Common myeloid progenitor, CD34-positive (primary cell): ENCODE measurements at regions not wholly inside any gene's neighbourhood (a gene's known extent, or its start where the extent isn't known, plus 50 kb on each side); places are given as distances from the start of the nearest gene placed in this dataset.
A peak's percentile ranks its signal among the peaks of the same experiment; 100 is the strongest.

Experiments
- CTCF ChIA-PET: fragments of 350-600 bp; sonication (Branson Sonifier 250); formaldehyde crosslinking; loops from one replicate; lab custom pipeline; 2021; ENCODE audit warnings: antibody characterized with exemption; lab: Charles Lee
- POLR2A ChIA-PET: fragments of 350-600 bp; sonication (Branson Sonifier 250); formaldehyde crosslinking; loops from one replicate; lab custom pipeline; 2021; ENCODE audit warnings: antibody characterized with exemption; lab: Charles Lee
- DNase-seq, 3 donors: peaks; one replicate each; pipeline versions ENCODE4 v3.0.0 to v3.0.0-alpha.2; 2013
- H3K27ac ChIP-seq, 2 experiments: 1 replicate in 1 of 2; 2 replicates in 1 of 2; pipeline ENCODE4 v1.7.0; 2013; ENCODE audit warnings: inconsistent platforms in 2 of 2, low read length in 2 of 2, mild to moderate bottlenecking in 2 of 2, low read depth in 1 of 2, moderate library complexity in 1 of 2; ENCODE audit not compliant: severe bottlenecking in 2 of 2, insufficient read depth in 1 of 2, poor library complexity in 1 of 2
- H3K27me3 ChIP-seq, 5 experiments: replicated peaks in 2 of 5; 1 replicate in 3 of 5; 2 replicates in 2 of 5; pipeline versions ENCODE4 v1.6.1 to v1.7.0; 2013; ENCODE audit warnings: low read length in 4 of 5, mild to moderate bottlenecking in 2 of 5, moderate library complexity in 2 of 5, inconsistent platforms in 1 of 5; ENCODE audit not compliant: insufficient read depth in 5 of 5, control insufficient read depth in 4 of 5
- H3K36me3 ChIP-seq, 4 experiments: 1 replicate in 2 of 4; 2 replicates in 2 of 4; pipeline versions ENCODE4 v1.6.1 to v1.7.0; 2013; ENCODE audit warnings: low read length in 3 of 4, control low read depth in 1 of 4, mild to moderate bottlenecking in 1 of 4; ENCODE audit not compliant: control insufficient read depth in 4 of 4, insufficient read depth in 4 of 4
- H3K4me1 ChIP-seq, 4 experiments: 1 replicate in 3 of 4; 2 replicates in 1 of 4; pipeline versions ENCODE4 v1.6.1 to v1.7.1; 2013; ENCODE audit warnings: low read length in 3 of 4, mild to moderate bottlenecking in 3 of 4, control low read depth in 1 of 4, inconsistent platforms in 1 of 4, moderate library complexity in 1 of 4; ENCODE audit not compliant: control insufficient read depth in 4 of 4, insufficient read depth in 4 of 4; ENCODE audit errors: control extremely low read depth in 1 of 4
- H3K4me3 ChIP-seq, 7 experiments: 1 replicate in 4 of 7; 2 replicates in 3 of 7; pipeline versions ENCODE4 v1.5.1 to v1.7.0; 2013; ENCODE audit warnings: mild to moderate bottlenecking in 7 of 7, low read length in 6 of 7, moderate library complexity in 6 of 7, inconsistent platforms in 2 of 7, low read depth in 2 of 7, control low read depth in 1 of 7; ENCODE audit not compliant: insufficient read depth in 4 of 7, control insufficient read depth in 1 of 7; ENCODE audit errors: extremely low read depth in 1 of 7
- H3K9me3 ChIP-seq, 5 experiments: 1 replicate in 4 of 5; 2 replicates in 1 of 5; pipeline versions ENCODE4 v1.6.1 to v1.7.1; 2013; ENCODE audit warnings: low read length in 4 of 5, mild to moderate bottlenecking in 2 of 5, inconsistent platforms in 1 of 5, low read depth in 1 of 5, moderate library complexity in 1 of 5; ENCODE audit not compliant: control insufficient read depth in 4 of 5, insufficient read depth in 2 of 5; ENCODE audit errors: control extremely low read depth in 1 of 5
- WGBS: methylation state at CpG from one replicate; pipeline ENCODE4 v1.1.5; 2013; ENCODE audit not compliant: insufficient coverage; 5-methylcytosine and 5-hydroxymethylcytosine counted together

DNA sequence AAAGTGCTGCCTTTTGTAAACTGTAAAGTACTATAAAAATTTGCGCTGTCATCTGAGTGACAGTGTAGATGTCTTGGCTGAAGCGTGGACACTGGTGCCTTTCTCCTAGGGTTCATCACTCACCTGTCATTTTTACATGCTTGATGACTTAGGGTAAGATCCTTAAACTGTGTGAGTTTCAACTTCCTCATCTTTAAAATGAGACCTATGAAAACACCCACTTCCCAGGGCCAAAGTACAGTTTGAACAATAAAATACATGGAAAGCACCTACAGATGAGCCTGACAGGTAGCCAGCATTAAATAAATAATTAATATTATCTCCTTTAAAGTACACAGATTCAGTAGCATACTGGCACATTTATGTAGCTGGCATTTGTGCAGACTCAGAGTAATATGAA is 309.9 kb downstream of the CHRM3 start:
- H3K36me3 ChIP-seq, result peaks cover 0 to 6% (median 3%) of the 10 kb centered on the region in 4 experiments
- no CpG with 5 or more reads among the region's 2 CpGs for WGBS
- CTCF ChIA-PET, result no interaction called here
- DNase-seq, result peak in 2 of 3 donors; percentile 20 to 47
- POLR2A ChIA-PET, result no interaction called here
- no peaks in the 10 kb centered on the region for H3K27me3 ChIP-seq
- no peak overlapping the region for H3K4me3 ChIP-seq
- H3K27ac ChIP-seq, result no peak overlapping the region
- H3K9me3 ChIP-seq, result peaks cover 0 to 5% (median 2%) of the 10 kb centered on the region in 5 experiments
- H3K4me1 ChIP-seq, result no peaks in the 10 kb centered on the region

DNA sequence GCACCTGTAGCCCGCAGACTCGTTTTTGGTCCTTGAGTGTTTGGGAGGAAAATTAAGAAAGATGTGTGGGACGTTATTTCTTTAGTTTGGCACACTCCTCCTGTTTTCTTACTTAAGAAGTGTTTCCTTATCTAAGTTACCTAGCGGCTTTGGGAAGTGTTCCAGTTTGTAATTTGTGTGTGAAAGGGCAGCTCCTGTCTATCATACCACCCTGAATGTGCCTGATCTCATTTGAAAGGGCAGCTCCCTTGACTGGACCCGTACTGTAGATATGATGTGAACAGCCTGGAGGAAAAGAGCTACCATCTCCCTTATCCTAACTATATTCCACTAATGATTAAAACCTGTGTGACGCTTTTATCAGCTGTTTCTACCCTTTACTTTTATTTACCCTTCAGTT is 314.3 kb downstream of the CHRM3 start:
- no peak overlapping the region for H3K4me3 ChIP-seq
- peaks cover 0 to 2% (median 0%) of the 10 kb centered on the region in 5 experiments for H3K9me3 ChIP-seq
- ChIA-PET CTCF (no interaction called here), POLR2A (no interaction called here)
- no peaks in the 10 kb centered on the region for H3K27me3 ChIP-seq
- 100% methylated on average over 1 of the region's 6 CpGs for WGBS
- no peak overlapping the region for H3K27ac ChIP-seq
- peaks cover 0 to 4% (median under 1%) of the 10 kb centered on the region in 4 experiments for H3K4me1 ChIP-seq
- DNase-seq, result no peak
- peaks cover 0 to 9% (median 3%) of the 10 kb centered on the region in 4 experiments for H3K36me3 ChIP-seq

DNA sequence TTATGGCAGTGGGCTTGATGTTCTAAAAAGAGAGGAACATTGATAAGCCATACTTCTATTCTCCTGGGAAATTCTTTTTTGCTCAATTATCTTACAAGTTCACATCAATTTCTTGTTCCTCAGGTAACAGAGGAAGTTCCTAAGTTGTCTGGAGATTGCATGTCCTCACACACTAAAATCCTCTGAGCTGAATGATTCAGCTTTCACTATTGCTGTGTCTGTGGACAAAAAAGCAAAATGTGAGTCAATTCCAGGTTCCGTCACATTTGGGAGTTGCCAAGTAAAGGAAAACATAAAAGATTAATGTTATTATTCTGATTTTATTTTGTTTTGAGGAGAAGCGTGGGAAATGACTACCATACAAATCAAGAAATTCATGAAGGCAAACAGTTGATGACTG is 316.7 kb downstream of the CHRM3 start:
- ChIA-PET CTCF (no interaction called here), POLR2A (no interaction called here)
- peak in 1 of 3 donors; percentile 17 for DNase-seq

DNA sequence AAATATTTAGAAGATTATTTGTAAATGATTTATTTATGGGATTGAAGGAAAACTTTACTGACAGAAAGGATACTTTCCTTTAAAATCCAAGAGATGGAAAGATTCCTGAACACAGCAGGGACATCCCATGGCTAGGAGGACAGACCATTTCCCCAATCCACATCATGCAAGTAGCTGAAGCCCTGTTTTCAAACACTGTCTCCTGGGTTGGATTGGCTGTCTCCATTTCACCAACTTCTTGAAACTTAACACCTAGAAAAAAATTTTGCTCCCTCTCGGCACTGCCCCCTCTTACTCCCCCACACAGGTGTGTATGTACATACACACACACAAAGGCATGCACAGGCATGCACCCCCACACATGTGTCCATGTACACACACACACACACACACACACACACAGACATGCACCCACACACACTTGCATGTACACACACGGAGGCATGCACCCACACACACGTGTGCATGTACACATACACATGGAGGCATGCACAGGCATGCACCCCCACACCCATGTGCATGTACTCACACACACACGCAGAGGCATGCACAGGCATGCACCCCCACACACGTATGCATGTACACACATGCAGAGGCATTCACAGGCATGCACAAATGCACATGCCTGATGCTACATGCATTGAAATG is 320.0 kb downstream of the CHRM3 start:
- DNase-seq, result no peak
- Histone ChIP-seq H3K4me3 (no peak overlapping the region), H3K4me1 (peaks cover 0 to 4% (median under 1%) of the 10 kb centered on the region in 4 experiments), H3K27me3 (no peaks in the 10 kb centered on the region), H3K27ac (no peak overlapping the region), H3K36me3 (peaks cover 0 to 7% (median 3%) of the 10 kb centered on the region in 4 experiments), H3K9me3 (peaks cover 0 to 5% (median 0%) of the 10 kb centered on the region in 5 experiments)
- ChIA-PET CTCF (interaction anchor here (4.2 kb wide), 1 partner anchor 12 kb away, joined by 17 read pairs; no protein-coding TSS in a partner anchor), POLR2A (no interaction called here)
- WGBS, result 100% methylated on average over 4 of the region's 5 CpGs

More for the DNA sequence above, 316.7 kb downstream of the CHRM3 start:
- Histone ChIP-seq H3K9me3 (peaks cover 0 to under 1% (median 0%) of the 10 kb centered on the region in 5 experiments), H3K27ac (no peak overlapping the region), H3K27me3 (no peaks in the 10 kb centered on the region), H3K4me3 (no peak overlapping the region), H3K36me3 (peaks cover 0 to 10% (median 4%) of the 10 kb centered on the region in 4 experiments), H3K4me1 (peaks cover 0 to 4% (median under 1%) of the 10 kb centered on the region in 4 experiments)
- WGBS, result 80% methylated on average over 1 of the region's 2 CpGs

DNA sequence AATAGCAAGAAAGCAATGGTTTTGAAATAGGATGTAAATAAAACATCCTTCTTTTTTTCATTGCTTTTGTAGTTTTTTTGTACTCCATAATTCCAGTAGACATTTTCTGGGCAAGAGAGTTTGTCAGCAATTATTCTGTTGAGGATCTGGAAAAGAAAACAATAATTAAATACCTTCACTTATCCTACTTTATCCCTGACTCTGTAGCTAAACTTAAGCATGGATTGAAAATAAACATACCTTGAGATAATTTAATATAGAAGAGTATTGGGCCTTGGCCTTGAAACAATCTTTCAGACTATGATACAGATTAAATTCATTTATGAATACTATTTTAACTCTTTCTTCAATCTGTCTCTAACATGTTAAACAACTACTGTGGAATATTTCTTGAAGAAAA is 321.2 kb downstream of the CHRM3 start:
- peaks cover 0 to 4% (median under 1%) of the 10 kb centered on the region in 4 experiments for H3K4me1 ChIP-seq
- no peak overlapping the region for H3K4me3 ChIP-seq
- ChIA-PET POLR2A (no interaction called here), CTCF (interaction anchor here (1.4 to 4.2 kb wide), 2 partner anchors 11 to 14 kb away, joined by 6 to 17 read pairs; no protein-coding TSS in a partner anchor)
- H3K36me3 ChIP-seq, result peaks cover 0 to 7% (median 2%) of the 10 kb centered on the region in 4 experiments
- H3K27me3 ChIP-seq, result no peaks in the 10 kb centered on the region
- DNase-seq, result no peak
- H3K9me3 ChIP-seq, result peaks cover 0 to 5% (median 0%) of the 10 kb centered on the region in 5 experiments
- no peak overlapping the region for H3K27ac ChIP-seq

DNA sequence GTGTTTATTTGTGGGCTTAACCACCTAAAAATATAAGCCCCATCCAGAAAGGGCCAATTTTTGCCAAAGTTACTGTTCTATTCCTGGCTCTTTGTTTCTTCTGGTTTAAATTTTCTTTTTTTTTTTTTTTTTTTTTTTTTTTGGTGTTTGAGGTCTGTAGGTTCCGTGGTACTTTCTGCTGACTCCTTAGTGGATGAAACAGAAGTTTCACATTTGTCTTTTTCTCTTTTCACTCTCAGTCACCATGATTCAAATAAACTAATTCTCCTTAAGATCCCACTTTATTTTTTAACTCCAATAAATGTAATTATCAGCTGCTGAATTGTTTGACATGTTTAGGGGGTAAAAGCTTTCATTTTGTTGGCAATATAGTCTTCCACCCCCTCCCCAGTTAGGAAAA is 322.3 kb downstream of the CHRM3 start:
- peaks cover 0 to 9% (median 4%) of the 10 kb centered on the region in 4 experiments for H3K36me3 ChIP-seq
- WGBS, result no CpG with 5 or more reads among the region's 1 CpG
- peaks cover 0 to 5% (median 0%) of the 10 kb centered on the region in 5 experiments for H3K9me3 ChIP-seq
- no peak overlapping the region for H3K27ac ChIP-seq
- CTCF ChIA-PET, result interaction anchor here (1.4 to 4.2 kb wide), 2 partner anchors 10 to 13 kb away, joined by 6 to 17 read pairs; no protein-coding TSS in a partner anchor
- no peak overlapping the region for H3K4me3 ChIP-seq
- peak in 2 of 3 donors; percentile 39 to 40 for DNase-seq
- POLR2A ChIA-PET, result no interaction called here
- peaks cover 0 to 4% (median under 1%) of the 10 kb centered on the region in 4 experiments for H3K4me1 ChIP-seq
- no peaks in the 10 kb centered on the region for H3K27me3 ChIP-seq

DNA sequence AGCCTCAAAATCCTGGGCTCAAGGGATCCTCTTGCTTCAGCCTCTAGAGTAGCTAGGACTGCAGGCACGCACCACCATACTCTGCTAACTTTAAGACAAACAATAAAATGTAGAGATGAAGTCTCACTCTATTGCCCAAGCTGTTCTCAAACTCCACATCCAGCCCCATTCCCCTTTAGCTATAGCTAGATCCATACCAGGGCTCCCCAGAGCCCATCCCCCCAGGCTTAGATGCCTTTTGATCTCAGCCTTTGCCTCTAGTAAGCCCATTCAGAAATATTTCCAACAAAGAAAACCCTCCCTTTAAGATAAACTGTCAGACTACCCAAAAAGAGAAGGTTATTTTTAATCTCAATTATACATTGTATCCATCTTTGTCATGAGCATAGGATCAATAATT is 325.4 kb downstream of the CHRM3 start:
- Histone ChIP-seq H3K9me3 (peaks cover 0 to 5% (median 0%) of the 10 kb centered on the region in 5 experiments), H3K36me3 (peaks cover 0 to 5% (median 3%) of the 10 kb centered on the region in 4 experiments), H3K4me3 (no peak overlapping the region), H3K27ac (no peak overlapping the region), H3K4me1 (peaks cover under 1 to 12% (median 5%) of the 10 kb centered on the region in 4 experiments), H3K27me3 (no peaks in the 10 kb centered on the region)
- DNase-seq, result no peak
- POLR2A ChIA-PET, result no interaction called here
- no CpG with 5 or more reads among the region's 1 CpG for WGBS
- CTCF ChIA-PET, result no interaction called here
